WTC11 (cell line): ENCODE measurements at regions not wholly inside any gene's neighbourhood (a gene's known extent, or its start where the extent isn't known, plus 50 kb on each side); places are given as distances from the start of the nearest gene placed in this dataset.

ENCODE experiments used
- ATAC-seq: fragments of 200-7000 bp; cut with Tn5 transposase; 2 replicates; pipeline ENCODE4 v1.10.0; 2021; ENCODE audit warnings: mild to moderate bottlenecking, moderate library complexity
- CTCF ChIA-PET: fragments of 300-600 bp; sonication (Branson Sonifier 250); formaldehyde crosslinking; loops from one replicate; lab custom pipeline; 2021; ENCODE audit warnings: antibody characterized with exemption; lab: Charles Lee
- POLR2A ChIA-PET: fragments of 350-600 bp; sonication (Branson Sonifier 250); formaldehyde crosslinking; loops from one replicate; lab custom pipeline; 2021; ENCODE audit warnings: antibody characterized with exemption; lab: Charles Lee
- DNase-seq: peaks from one replicate; pipeline ENCODE4 v3.0.0; 2021; ENCODE audit warnings: low spot score
- H3K27ac Mint-ChIP-seq: 2 replicates; pipeline ENCODE4 v1.8.0; 2021; ENCODE audit warnings: mixed read lengths
- H3K27me3 Mint-ChIP-seq: 2 replicates; pipeline ENCODE4 v1.8.0; 2021; ENCODE audit warnings: low read depth, mild to moderate bottlenecking, moderate library complexity, mixed read lengths
- H3K36me3 Mint-ChIP-seq: 2 replicates; pipeline ENCODE4 v1.8.0; 2021; ENCODE audit warnings: mixed read lengths
- H3K4me1 Mint-ChIP-seq: 2 replicates; pipeline ENCODE4 v1.8.0; 2022; ENCODE audit warnings: mixed read lengths
- H3K4me3 Mint-ChIP-seq: 2 replicates; pipeline ENCODE4 v1.8.0; 2021; ENCODE audit warnings: mild to moderate bottlenecking, moderate library complexity, mixed read lengths
- H3K9me3 Mint-ChIP-seq: 2 replicates; pipeline ENCODE4 v1.8.0; 2021; ENCODE audit warnings: mixed read lengths
- CREM ChIP-seq: sonication (generic); formaldehyde crosslinking; IDR thresholded peaks from 2 replicates; pipeline ENCODE4 v1.8.1; 2022; ENCODE audit warnings: mild to moderate bottlenecking, missing genetic modification reagents, moderate library complexity
- CTCF ChIP-seq: fragments of 200-600 bp; IDR thresholded peaks from 2 replicates; pipeline ENCODE4 v1.8.0; 2022; ENCODE audit warnings: antibody characterized with exemption
- FOXP4 ChIP-seq: sonication (generic); formaldehyde crosslinking; IDR thresholded peaks from 2 replicates; pipeline ENCODE4 v1.8.0; 2022; ENCODE audit warnings: mild to moderate bottlenecking, missing genetic modification reagents
- NFE2L1 ChIP-seq: sonication (generic); formaldehyde crosslinking; IDR thresholded peaks from 2 replicates; pipeline ENCODE4 v1.8.1; 2023; ENCODE audit warnings: missing genetic modification reagents
- STAT6 ChIP-seq: sonication (generic); formaldehyde crosslinking; conservative IDR thresholded peaks from 2 replicates; pipeline ENCODE4 v1.8.1; 2023; ENCODE audit warnings: mild to moderate bottlenecking, low read depth, missing genetic modification reagents, moderate library complexity
- USF1 ChIP-seq: sonication (generic); formaldehyde crosslinking; IDR thresholded peaks from 2 replicates; pipeline ENCODE4 v1.8.0; 2022; ENCODE audit warnings: mild to moderate bottlenecking, missing genetic modification reagents
- ZMAT4 ChIP-seq: fragments of 250-450 bp; sonication (Bioruptor Pico); IDR thresholded peaks from 2 replicates; pipeline ENCODE4 v1.9.0; 2021; ENCODE audit warnings: mild to moderate bottlenecking
- ZNF219 ChIP-seq: sonication (generic); formaldehyde crosslinking; IDR thresholded peaks from 2 replicates; pipeline ENCODE4 v1.8.0; 2023; ENCODE audit warnings: missing genetic modification reagents, mild to moderate bottlenecking, borderline replicate concordance
- ZNF281 ChIP-seq: sonication (generic); formaldehyde crosslinking; IDR thresholded peaks from 2 replicates; pipeline ENCODE4 v1.8.0; 2023; ENCODE audit warnings: mild to moderate bottlenecking, missing genetic modification reagents
- TF ChIP-seq, protein P1 (sequence below): sonication (generic); formaldehyde crosslinking; IDR thresholded peaks from 2 replicates; pipeline ENCODE4 v1.8.0; 2022; ENCODE audit warnings: missing genetic modification reagents
- TF ChIP-seq, protein P2 (sequence below): sonication (generic); formaldehyde crosslinking; IDR thresholded peaks from 2 replicates; pipeline ENCODE4 v1.8.1; 2022; ENCODE audit warnings: missing genetic modification reagents, borderline replicate concordance
- TF ChIP-seq, protein P3 (sequence below): fragments of 250-450 bp; sonication (Bioruptor Pico); conservative IDR thresholded peaks from 2 replicates; pipeline ENCODE4 v1.9.0; 2021; ENCODE audit warnings: mild to moderate bottlenecking
- TF ChIP-seq, protein P4 (sequence below): sonication (generic); formaldehyde crosslinking; IDR thresholded peaks from 2 replicates; pipeline ENCODE4 v1.8.1; 2023; ENCODE audit warnings: mild to moderate bottlenecking, moderate library complexity, missing genetic modification reagents

DNA sequence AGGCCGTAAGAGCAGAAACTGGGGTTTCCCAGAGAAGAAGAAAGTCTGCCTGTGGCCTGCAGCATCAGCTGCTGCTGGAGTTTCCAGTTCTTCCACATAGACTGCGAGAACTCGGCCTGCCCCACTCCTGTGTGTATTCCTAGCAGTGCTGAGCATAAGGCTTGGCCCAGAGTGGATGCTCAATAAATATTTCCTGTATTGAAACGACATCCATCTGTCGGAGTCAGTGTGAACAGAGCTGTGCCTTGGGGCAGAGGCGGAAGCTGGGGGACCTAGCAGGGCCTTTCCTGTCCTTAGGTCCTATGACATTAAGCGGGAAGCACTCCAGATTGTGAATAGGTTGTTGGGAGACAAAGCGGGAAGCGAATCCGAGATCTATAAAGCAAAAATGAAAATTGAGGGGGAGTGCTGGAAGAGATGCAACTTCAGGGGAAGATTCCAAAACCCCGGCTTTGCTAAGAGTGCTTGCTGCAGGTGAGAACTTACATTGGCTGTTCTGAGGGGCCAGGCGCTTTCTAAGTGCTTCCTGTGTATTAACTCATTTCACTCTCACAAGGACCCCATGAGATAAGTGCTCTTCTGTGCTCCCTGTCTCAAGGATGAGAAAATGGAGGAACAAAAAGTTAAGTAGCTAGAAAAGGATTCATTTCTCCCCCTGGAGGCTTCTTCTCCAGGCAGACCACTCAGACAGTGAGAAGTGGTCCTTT, 76.1 kb upstream of the CXCL14 start (continued):
- TF ChIP-seq, protein P1, sequence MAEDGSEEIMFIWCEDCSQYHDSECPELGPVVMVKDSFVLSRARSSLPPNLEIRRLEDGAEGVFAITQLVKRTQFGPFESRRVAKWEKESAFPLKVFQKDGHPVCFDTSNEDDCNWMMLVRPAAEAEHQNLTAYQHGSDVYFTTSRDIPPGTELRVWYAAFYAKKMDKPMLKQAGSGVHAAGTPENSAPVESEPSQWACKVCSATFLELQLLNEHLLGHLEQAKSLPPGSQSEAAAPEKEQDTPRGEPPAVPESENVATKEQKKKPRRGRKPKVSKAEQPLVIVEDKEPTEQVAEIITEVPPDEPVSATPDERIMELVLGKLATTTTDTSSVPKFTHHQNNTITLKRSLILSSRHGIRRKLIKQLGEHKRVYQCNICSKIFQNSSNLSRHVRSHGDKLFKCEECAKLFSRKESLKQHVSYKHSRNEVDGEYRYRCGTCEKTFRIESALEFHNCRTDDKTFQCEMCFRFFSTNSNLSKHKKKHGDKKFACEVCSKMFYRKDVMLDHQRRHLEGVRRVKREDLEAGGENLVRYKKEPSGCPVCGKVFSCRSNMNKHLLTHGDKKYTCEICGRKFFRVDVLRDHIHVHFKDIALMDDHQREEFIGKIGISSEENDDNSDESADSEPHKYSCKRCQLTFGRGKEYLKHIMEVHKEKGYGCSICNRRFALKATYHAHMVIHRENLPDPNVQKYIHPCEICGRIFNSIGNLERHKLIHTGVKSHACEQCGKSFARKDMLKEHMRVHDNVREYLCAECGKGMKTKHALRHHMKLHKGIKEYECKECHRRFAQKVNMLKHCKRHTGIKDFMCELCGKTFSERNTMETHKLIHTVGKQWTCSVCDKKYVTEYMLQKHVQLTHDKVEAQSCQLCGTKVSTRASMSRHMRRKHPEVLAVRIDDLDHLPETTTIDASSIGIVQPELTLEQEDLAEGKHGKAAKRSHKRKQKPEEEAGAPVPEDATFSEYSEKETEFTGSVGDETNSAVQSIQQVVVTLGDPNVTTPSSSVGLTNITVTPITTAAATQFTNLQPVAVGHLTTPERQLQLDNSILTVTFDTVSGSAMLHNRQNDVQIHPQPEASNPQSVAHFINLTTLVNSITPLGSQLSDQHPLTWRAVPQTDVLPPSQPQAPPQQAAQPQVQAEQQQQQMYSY (CRISPR knock-in tag), result no peak
- TF ChIP-seq, all 79 proteins: peak for 0

- no peaks in the 10 kb centered on the region for H3K36me3 Mint-ChIP-seq
- H3K27me3 Mint-ChIP-seq, result no peaks in the 10 kb centered on the region; the same call in 1 of the 2 replicates
- ATAC-seq (no peak), DNase-seq (no peak)
- POLR2A ChIA-PET, result no interaction called here
- no peaks in the 10 kb centered on the region for H3K4me1 Mint-ChIP-seq
- TF ChIP-seq STAT6 (CRISPR knock-in tag) (no peak), CREM (no peak), NFE2L1 (CRISPR knock-in tag) (no peak), FOXP4 (CRISPR knock-in tag) (no peak), ZNF219 (no peak), ZNF281 (no peak), CTCF (no peak), USF1 (CRISPR knock-in tag) (no peak), ZMAT4 (no peak)
- TF ChIP-seq, protein P2, sequence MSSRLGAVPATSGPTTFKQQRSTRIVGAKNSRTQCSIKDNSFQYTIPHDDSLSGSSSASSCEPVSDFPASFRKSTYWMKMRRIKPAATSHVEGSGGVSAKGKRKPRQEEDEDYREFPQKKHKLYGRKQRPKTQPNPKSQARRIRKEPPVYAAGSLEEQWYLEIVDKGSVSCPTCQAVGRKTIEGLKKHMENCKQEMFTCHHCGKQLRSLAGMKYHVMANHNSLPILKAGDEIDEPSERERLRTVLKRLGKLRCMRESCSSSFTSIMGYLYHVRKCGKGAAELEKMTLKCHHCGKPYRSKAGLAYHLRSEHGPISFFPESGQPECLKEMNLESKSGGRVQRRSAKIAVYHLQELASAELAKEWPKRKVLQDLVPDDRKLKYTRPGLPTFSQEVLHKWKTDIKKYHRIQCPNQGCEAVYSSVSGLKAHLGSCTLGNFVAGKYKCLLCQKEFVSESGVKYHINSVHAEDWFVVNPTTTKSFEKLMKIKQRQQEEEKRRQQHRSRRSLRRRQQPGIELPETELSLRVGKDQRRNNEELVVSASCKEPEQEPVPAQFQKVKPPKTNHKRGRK (CRISPR knock-in tag), result no peak
- TF ChIP-seq, protein P3, sequence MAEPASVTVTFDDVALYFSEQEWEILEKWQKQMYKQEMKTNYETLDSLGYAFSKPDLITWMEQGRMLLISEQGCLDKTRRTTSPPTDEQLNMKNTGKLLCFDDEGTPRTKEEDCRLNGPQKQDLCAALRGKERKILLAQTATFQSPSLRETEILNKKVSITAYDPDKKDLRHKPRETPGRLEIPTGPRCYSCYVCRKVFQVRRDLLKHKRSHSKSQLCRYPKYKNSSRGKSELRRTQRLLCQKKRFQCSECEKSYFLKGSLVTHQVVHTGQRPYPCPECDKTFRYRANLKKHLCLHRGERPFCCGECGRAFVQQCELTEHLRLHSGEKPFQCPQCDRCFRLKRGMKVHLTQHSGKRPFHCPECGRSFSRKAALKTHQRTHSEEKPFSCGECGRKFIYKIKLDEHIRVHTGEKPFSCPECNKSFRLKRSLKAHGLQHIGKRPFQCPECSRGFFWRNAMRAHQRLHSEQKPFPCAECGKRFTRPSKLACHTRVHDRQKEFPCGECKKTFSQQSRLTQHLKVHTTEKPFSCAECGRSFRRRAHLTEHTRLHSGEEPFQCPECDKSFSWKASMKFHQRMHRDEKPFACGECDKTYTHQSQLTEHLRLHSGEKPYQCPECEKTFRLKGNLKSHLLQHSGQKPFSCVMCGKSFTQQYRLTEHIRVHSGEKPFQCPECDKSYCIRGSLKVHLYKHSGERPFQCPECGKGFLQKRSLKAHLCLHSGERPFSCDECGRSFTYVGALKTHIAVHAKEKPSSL (CRISPR knock-in tag), result no peak
- TF ChIP-seq, protein P4, sequence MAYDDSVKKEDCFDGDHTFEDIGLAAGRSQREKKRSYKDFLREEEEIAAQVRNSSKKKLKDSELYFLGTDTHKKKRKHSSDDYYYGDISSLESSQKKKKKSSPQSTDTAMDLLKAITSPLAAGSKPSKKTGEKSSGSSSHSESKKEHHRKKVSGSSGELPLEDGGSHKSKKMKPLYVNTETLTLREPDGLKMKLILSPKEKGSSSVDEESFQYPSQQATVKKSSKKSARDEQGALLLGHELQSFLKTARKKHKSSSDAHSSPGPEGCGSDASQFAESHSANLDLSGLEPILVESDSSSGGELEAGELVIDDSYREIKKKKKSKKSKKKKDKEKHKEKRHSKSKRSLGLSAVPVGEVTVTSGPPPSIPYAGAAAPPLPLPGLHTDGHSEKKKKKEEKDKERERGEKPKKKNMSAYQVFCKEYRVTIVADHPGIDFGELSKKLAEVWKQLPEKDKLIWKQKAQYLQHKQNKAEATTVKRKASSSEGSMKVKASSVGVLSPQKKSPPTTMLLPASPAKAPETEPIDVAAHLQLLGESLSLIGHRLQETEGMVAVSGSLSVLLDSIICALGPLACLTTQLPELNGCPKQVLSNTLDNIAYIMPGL, result no peak
- H3K4me3 Mint-ChIP-seq, result no peak overlapping the region
- H3K9me3 Mint-ChIP-seq, result peaks cover 7% of the 10 kb centered on the region; the same call in 1 of the 2 replicates
- H3K27ac Mint-ChIP-seq, result no peak overlapping the region
- CTCF ChIA-PET, result no interaction called here
Observed at GRCh38 chr5:135651156-135651555, 72.4 kb upstream of the CXCL14 start.
